ENCODE measurements at regions not wholly inside any gene's neighbourhood (a gene's known extent, or its start where the extent isn't known, plus 50 kb on each side); places are given as distances from the start of the nearest gene placed in this dataset.

GRCh38 chr7:8833355-8833754 is 399.9 kb downstream of the NXPH1 start:
- TF ChIP-seq ZFP41 (tag by site-specific recombination; IDR thresholded peaks at IDR 0.05; ENCODE audit: borderline replicate concordance), result no peak
- TF ChIP-seq ZBTB6 (tag by site-specific recombination; IDR thresholded peaks at IDR 0.05), result no peak
- TF ChIP-seq ZNF221 (tag by site-specific recombination; IDR thresholded peaks at IDR 0.05; ENCODE audit: borderline replicate concordance), result no peak
- TF ChIP-seq ZNF292 (tag by site-specific recombination; IDR thresholded peaks at IDR 0.05; ENCODE audit: borderline replicate concordance, low read depth), result no peak
- no peak for TF ChIP-seq PRDM10 (tag by site-specific recombination; IDR thresholded peaks at IDR 0.05)
- no peak for TF ChIP-seq OSR2 (tag by site-specific recombination; IDR thresholded peaks at IDR 0.05)
- TF ChIP-seq ZNF843 (tag by site-specific recombination; IDR thresholded peaks at IDR 0.05), result no peak
- no peak for TF ChIP-seq KLF16 (tag by site-specific recombination; IDR thresholded peaks at IDR 0.05)

GRCh38 chr7:8841171-8841570 is 407.8 kb downstream of the NXPH1 start:
- no peak overlapping the region for H3K4me3 ChIP-seq (ENCODE audit: low read depth, low read length)
- H3K4me1 ChIP-seq (ENCODE audit: control insufficient read depth, insufficient read depth, low read length), result no peaks in the 10 kb centered on the region
- H3K27ac ChIP-seq (ENCODE audit: extremely low read depth, low read depth, low read length), result no peak overlapping the region
- TF ChIP-seq ZNF398 (tag by site-specific recombination; IDR thresholded peaks at IDR 0.05) (no peak), ZNF610 (tag by site-specific recombination; IDR thresholded peaks at IDR 0.05; ENCODE audit: borderline replicate concordance) (no peak), MZF1 (tag by site-specific recombination; IDR thresholded peaks at IDR 0.05; ENCODE audit: borderline replicate concordance) (no peak), ZNF280D (tag by site-specific recombination; IDR thresholded peaks at IDR 0.05) (no peak), ZSCAN30 (tag by site-specific recombination; IDR thresholded peaks at IDR 0.05) (no peak), ZNF549 (tag by site-specific recombination; IDR thresholded peaks at IDR 0.05) (no peak), AEBP2 (tag by site-specific recombination; IDR thresholded peaks at IDR 0.05; ENCODE audit: borderline replicate concordance) (no peak), ZNF157 (tag by site-specific recombination; IDR thresholded peaks at IDR 0.05) (no peak), ZNF791 (tag by site-specific recombination; IDR thresholded peaks at IDR 0.05) (no peak), ZBTB8A (tag by site-specific recombination; IDR thresholded peaks at IDR 0.05) (no peak), ZNF792 (tag by site-specific recombination; IDR thresholded peaks at IDR 0.05) (no peak), ZNF202 (tag by site-specific recombination; IDR thresholded peaks at IDR 0.05; ENCODE audit: borderline replicate concordance) (no peak), ZNF133 (tag by site-specific recombination; IDR thresholded peaks at IDR 0.05) (no peak), ZBTB44 (tag by site-specific recombination; IDR thresholded peaks at IDR 0.05) (no peak), ZNF776 (tag by site-specific recombination; IDR thresholded peaks at IDR 0.05; ENCODE audit: borderline replicate concordance) (no peak)
- no peaks in the 10 kb centered on the region for H3K9me3 ChIP-seq (ENCODE audit: control insufficient read depth, insufficient read depth, low read depth, low read length)
- ChIA-PET POLR2A (no interaction called here), CTCF (no interaction called here)
- H3K36me3 ChIP-seq (ENCODE audit: control insufficient read depth in 2 of 2, insufficient read depth in 1 of 2, low read length in 2 of 2), result no peaks in the 10 kb centered on the region

More at GRCh38 chr7:8833355-8833754, 399.9 kb downstream of the NXPH1 start:
- ChIA-PET POLR2A (no interaction called here), CTCF (no interaction called here)
- no peak overlapping the region for H3K27ac ChIP-seq (ENCODE audit: extremely low read depth, low read depth, low read length)
- H3K36me3 ChIP-seq (ENCODE audit: control insufficient read depth in 2 of 2, insufficient read depth in 1 of 2, low read length in 2 of 2), result no peaks in the 10 kb centered on the region
- H3K9me3 ChIP-seq (ENCODE audit: control insufficient read depth, insufficient read depth, low read depth, low read length), result no peaks in the 10 kb centered on the region
- no peak overlapping the region for H3K4me3 ChIP-seq (ENCODE audit: low read depth, low read length)
- no peaks in the 10 kb centered on the region for H3K4me1 ChIP-seq (ENCODE audit: control insufficient read depth, insufficient read depth, low read length)

All from HEK293 (cell line).